BLaER1 (cell line): ENCODE measurements at regions not wholly inside any gene's neighbourhood (a gene's known extent, or its start where the extent isn't known, plus 50 kb on each side); places are given as distances from the start of the nearest gene placed in this dataset.
"Not testable (repeated sequence)": the region's sequence is repeated elsewhere in the genome, so short reads cannot be mapped to it uniquely, and the experiment has no call there.

Experiments used
- H3K27ac ChIP-seq: shearing (Covaris generic); formaldehyde crosslinking; 2 replicates; pipeline ENCODE4 v1.8.1; 2022
- H3K27me3 ChIP-seq: shearing (Covaris generic); formaldehyde crosslinking; 2 replicates; pipeline ENCODE4 v1.8.1; 2022
- H3K36me3 ChIP-seq: shearing (Covaris generic); formaldehyde crosslinking; 2 replicates; pipeline ENCODE4 v1.8.1; 2022
- H3K4me1 ChIP-seq: shearing (Covaris generic); formaldehyde crosslinking; 2 replicates; pipeline ENCODE4 v1.8.1; 2022
- H3K4me2 ChIP-seq: shearing (Covaris generic); formaldehyde crosslinking; 2 replicates; pipeline ENCODE4 v1.8.1; 2022
- H3K4me3 ChIP-seq: shearing (Covaris generic); formaldehyde crosslinking; 2 replicates; pipeline ENCODE4 v1.8.1; 2022
- H3K9ac ChIP-seq: shearing (Covaris generic); formaldehyde crosslinking; 2 replicates; pipeline ENCODE4 v1.8.1; 2022
- H3K9me3 ChIP-seq: shearing (Covaris generic); formaldehyde crosslinking; 2 replicates; pipeline ENCODE4 v1.8.1; 2022
- H4K20me1 ChIP-seq: shearing (Covaris generic); formaldehyde crosslinking; 2 replicates; pipeline ENCODE4 v1.8.1; 2022
- Cebpa-rat ChIP-seq: shearing (Covaris generic); IDR thresholded peaks from 2 replicates; pipeline ENCODE4 v1.8.1; 2022

DNA sequence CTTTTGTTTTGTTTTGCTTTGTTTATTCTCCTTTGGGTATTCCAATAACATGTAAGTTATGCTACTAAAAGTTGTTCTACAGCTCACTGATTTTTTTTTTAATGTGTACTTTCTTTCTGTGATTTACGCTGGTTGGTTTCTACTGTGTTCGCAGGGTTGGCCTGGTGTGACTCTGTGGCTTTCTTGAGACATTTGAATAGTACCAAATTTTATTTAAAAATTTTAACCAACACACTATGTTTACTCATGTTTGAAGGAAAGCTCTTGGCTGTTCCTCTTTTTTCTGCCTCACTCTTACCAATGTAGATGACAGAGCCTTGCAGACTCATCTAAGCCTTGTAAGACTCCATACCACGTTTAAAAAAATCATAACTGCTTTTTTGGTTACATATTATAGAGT, 1784.9 kb upstream of the DEFB115 start:
- H3K36me3 ChIP-seq, result no peaks in the 10 kb centered on the region
- H3K4me2 ChIP-seq, result no peak overlapping the region
- H3K27me3 ChIP-seq, result no peaks in the 10 kb centered on the region
- H4K20me1 ChIP-seq, result no peaks in the 10 kb centered on the region
- H3K9ac ChIP-seq, result no peak overlapping the region
- no peaks in the 10 kb centered on the region for H3K9me3 ChIP-seq
- no peak for TF ChIP-seq Cebpa-rat
- H3K4me3 ChIP-seq, result no peak overlapping the region
- no peak overlapping the region for H3K27ac ChIP-seq
- H3K4me1 ChIP-seq, result no peaks in the 10 kb centered on the region

DNA sequence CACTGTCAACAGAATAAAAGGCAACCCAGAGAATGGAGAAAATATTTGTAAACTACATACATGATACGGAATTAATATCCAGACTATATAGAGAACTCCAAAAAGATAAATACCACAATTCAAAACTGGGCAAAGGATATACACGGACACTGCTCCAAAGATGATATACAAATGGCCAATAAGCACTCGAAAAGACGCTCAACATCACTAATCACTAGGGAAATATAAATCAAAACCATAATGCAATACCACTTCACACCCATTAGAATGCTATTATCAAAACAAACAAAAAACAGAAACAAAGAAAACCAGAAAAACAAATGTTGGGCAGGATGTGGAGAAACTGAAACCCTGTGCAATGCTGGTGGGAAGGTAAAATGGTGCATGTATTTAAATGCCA, 1764.6 kb upstream of the DEFB115 start:
- H3K36me3 ChIP-seq, H3K9ac ChIP-seq, H3K4me2 ChIP-seq, H3K4me1 ChIP-seq, H3K27ac ChIP-seq, H3K27me3 ChIP-seq, H3K4me3 ChIP-seq, H4K20me1 ChIP-seq: not testable (repeated sequence)
- H3K9me3 ChIP-seq, result peaks cover 12% of the 10 kb centered on the region

DNA sequence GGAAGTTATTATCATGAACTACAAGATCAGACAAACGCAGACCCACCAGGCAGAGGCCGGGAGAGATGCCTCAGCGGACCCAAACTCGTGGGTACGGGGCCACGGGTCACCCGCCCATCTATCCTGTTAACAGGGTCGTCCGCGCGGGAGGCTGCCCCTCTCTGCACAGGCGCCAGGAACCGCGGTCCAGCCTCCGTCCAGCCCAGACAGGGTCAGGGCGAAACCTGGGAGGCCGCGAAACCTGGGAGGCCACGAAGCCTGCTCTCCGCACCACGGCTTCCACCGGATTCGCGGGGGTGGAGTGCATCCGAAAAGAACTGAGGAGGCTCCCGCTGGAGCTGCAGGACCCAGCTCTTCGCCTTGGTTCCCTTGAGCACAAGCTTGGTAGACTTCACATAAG, 1760.7 kb upstream of the DEFB115 start:
- H3K4me3 ChIP-seq, result not testable (repeated sequence)

DNA sequence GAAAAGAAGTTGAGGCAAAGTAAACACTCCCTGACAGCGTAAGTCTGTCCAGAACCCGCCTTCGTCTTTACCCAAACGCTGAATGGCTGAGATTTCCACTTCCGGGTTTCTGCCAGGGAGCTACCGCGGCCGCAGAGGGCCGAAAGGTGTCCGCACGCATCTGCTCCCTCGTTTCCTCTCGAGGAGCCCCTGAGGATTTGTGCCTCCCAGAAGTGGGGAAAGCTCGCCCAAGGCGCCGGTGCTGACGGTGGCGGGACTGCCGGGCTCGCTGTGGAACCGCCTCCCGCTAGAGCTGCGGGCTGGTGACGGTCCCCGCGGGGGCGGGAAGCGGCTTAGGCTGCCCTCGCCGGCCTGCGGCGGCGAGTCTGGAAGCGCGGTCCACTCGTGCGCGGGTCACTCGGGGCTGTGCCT, 1760.2 kb upstream of the DEFB115 start:
- no peak overlapping the region for H3K4me3 ChIP-seq
- H3K4me2 ChIP-seq, result no peak overlapping the region
- H3K27ac ChIP-seq, result no peak overlapping the region
- peaks cover 13% of the 10 kb centered on the region for H3K9me3 ChIP-seq
- no peak for TF ChIP-seq Cebpa-rat
- H3K36me3 ChIP-seq, result no peaks in the 10 kb centered on the region
- H3K4me1 ChIP-seq, result no peaks in the 10 kb centered on the region
- no peak overlapping the region for H3K9ac ChIP-seq
- H4K20me1 ChIP-seq, result no peaks in the 10 kb centered on the region
- no peaks in the 10 kb centered on the region for H3K27me3 ChIP-seq

More for the DNA sequence above, 1760.7 kb upstream of the DEFB115 start:
- peaks cover 13% of the 10 kb centered on the region for H3K9me3 ChIP-seq
- H3K36me3 ChIP-seq, H4K20me1 ChIP-seq, H3K27ac ChIP-seq, H3K9ac ChIP-seq, H3K4me1 ChIP-seq, H3K27me3 ChIP-seq, H3K4me2 ChIP-seq: not testable (repeated sequence)

DNA sequence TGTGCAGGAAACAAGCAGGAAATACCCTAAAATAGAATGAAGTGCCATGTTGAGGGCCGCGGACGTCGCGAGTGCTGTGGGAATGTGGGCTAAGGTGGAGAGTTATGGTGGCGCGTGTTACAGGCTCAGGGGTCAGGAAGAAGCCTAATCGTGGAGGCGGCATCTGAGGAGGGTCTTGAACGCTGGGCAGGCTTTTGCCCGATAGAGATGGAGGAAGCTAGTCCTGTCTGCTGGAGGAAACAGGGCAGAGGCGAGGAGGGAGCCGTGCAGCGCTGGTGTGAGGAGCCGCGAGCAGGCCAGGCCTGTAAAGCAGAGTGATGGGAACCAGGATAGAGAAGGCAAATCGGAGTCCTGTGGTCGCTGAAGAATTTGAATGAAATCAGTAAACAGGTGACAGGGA, 1759.8 kb upstream of the DEFB115 start:
- H3K4me1 ChIP-seq, H3K27ac ChIP-seq, H3K27me3 ChIP-seq, H3K4me3 ChIP-seq, H3K9ac ChIP-seq, H4K20me1 ChIP-seq, H3K4me2 ChIP-seq, H3K36me3 ChIP-seq: not testable (repeated sequence)
- H3K9me3 ChIP-seq, result peaks cover 13% of the 10 kb centered on the region

DNA sequence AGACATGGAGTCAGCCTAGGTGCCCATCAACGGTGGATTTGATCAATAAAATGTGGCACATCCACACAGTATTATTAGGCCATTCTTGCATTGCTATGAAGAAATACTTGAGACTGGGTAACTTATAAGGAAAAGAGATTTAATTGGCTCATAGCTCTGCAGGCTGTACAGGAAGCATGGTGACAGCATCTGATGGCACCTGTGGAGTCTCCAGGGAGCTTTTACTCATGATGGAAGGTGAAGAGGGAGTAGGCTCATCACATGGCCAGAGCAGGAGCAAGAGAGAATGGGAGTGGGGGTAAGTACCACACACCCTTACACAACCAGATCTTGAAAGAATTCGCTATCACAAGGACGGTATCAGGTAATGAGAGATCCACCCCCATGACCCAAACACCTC, 1756.7 kb upstream of the DEFB115 start:
- not testable (repeated sequence) for H3K27ac ChIP-seq, H3K4me3 ChIP-seq, H3K27me3 ChIP-seq, H3K36me3 ChIP-seq, H3K9ac ChIP-seq, H3K4me2 ChIP-seq, H4K20me1 ChIP-seq, H3K4me1 ChIP-seq
- H3K9me3 ChIP-seq, result peaks cover 10% of the 10 kb centered on the region

DNA sequence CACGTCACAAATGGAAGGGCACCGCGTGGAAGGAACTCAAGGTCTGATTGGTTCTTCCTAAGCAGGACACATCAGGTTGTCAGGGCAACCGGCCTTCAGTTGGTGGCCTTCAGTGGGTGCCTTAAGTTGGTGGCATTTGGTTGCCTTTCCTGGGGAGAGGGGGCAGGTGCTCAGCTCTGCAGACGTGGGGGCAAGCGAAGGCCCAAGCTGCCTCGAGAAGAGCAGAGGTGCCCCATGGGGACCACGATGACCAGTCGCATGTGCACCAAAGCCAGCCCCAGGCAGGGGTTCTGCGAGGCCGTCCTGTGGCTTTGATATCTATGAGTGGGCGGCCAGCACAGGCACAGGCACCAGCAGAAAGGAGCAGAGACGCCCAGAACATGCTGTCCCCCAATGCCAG, 1742.8 kb upstream of the DEFB115 start:
- H3K9me3 ChIP-seq, H3K27me3 ChIP-seq, H3K4me1 ChIP-seq, H3K9ac ChIP-seq, H3K36me3 ChIP-seq, H3K27ac ChIP-seq, H3K4me3 ChIP-seq, H4K20me1 ChIP-seq, H3K4me2 ChIP-seq: not testable (repeated sequence)

DNA sequence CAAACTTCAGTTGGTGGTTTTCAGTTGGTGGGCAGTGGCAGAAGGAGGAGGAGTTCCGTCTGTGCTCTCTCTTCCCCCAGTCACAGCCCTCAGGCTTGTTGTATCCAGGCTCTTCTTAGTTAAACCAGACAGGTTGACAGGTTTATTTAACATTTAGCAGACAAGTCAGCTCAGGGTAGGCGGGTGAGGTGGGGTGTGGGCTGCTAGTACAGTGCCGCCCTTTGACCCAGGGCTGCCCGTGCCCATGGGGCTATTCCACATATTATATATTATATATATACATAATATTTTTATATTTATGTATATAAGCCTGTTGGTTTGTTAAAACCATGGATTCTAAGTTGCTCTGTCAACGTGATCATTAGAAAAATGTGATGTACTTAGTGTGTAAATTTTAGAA, 1740.6 kb upstream of the DEFB115 start:
- not testable (repeated sequence) for H3K9me3 ChIP-seq, H3K9ac ChIP-seq, H3K4me3 ChIP-seq, H3K4me2 ChIP-seq, H3K27me3 ChIP-seq, H3K27ac ChIP-seq, H4K20me1 ChIP-seq, H3K4me1 ChIP-seq, H3K36me3 ChIP-seq

DNA sequence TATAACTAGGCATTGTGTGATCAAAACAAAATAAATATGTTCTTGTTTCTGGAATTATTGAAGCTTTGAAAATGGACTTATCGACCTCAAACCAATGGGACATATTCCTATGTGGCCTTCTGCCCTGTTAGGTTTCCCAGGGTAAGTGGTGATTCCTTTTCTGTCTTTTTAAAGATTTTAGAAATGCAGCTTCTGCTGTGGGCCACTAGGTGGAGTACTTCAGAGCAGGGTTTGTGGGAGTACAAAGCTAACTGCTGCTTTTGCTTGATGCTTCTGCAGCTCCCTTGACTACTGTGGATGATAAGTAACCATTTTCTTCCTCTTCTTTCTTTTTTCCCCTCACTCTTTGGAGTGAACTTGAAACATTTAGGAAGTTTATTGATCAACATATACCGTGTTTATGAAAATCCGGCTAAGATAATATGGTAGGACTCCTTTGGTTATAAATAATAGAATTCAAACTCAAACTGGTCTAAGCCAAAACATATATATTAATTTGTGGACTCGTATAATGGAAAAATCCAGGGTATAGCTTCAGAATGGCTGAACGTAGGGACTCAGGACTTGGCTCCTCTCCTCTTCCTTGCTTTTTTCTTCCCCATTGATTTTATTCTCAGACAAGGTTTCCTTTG, 1737.7 kb upstream of the DEFB115 start:
- H3K9ac ChIP-seq, H4K20me1 ChIP-seq, H3K27ac ChIP-seq, H3K27me3 ChIP-seq, H3K4me1 ChIP-seq, H3K36me3 ChIP-seq, H3K4me2 ChIP-seq, H3K4me3 ChIP-seq, H3K9me3 ChIP-seq: not testable (repeated sequence)

DNA sequence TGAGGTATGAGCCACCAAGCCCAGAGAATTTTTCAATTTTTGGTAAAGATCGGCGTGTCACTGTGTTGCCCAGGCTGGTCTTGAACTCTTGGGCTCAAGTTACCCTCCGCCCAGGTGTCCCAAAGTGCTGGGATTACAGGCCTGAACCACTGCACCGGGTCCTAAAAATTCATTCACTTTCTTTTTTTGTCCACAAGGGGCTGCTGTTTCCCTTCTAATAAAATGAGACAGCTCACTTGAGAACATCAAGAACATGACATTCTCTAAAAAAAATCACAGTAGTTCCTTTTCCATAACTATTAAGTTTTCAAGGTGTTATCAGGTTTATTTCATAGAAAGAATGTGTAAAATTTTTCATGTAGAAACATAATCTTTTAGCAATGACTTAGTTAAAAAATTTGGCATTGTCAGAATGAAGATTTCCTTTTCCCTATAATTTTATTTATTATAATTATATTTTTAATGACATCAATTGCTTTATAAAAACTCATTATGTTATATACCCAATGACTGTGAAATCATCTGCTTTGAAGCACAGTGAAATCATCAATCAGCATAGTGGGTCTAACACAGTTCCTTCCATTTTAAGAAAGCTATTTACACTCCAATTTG, 1723.8 kb upstream of the DEFB115 start:
- not testable (repeated sequence) for H3K36me3 ChIP-seq, H3K4me2 ChIP-seq, H3K27me3 ChIP-seq, H4K20me1 ChIP-seq, H3K4me3 ChIP-seq, H3K9me3 ChIP-seq, H3K27ac ChIP-seq, H3K4me1 ChIP-seq, H3K9ac ChIP-seq

DNA sequence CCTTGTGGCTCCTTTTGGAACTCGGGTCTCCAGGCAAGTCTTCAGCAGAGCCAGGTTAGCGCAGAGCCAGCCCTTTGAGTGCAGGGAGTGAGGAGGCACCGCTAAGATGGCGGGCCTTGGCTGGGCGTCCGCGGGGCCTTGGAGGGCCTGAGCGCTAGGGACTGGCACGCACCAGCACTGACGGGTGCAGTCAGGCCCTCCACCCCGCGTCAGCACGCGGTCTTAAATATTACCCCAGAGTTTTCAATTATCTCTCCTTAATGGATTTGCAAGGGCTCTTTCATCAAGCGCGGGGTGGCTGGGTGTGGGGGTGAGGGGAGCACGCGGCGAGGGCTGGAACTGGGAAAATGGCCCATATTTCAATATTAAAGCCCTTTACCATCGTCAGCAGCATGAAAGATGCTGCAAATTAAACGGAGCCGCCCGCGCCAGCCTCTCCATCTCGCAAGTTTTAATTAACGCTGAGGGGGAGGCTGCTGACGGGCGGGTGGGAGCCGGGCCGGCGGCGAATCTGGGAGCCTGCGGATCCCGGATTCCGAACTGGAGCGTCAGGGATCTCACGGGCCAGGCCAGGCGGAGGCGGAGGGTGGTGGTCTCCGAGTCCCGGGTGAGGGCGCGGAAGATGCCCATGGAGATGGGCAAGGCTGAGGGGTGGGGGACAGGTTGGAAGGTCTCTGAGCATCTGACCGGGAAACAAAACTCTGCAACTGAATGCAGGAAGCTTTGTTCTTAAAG, 1690.4 kb upstream of the DEFB115 start:
- not testable (repeated sequence) for H3K27me3 ChIP-seq, H3K4me1 ChIP-seq, H3K4me2 ChIP-seq, H3K36me3 ChIP-seq, H3K27ac ChIP-seq, H3K4me3 ChIP-seq, H3K9ac ChIP-seq, H3K9me3 ChIP-seq, H4K20me1 ChIP-seq

DNA sequence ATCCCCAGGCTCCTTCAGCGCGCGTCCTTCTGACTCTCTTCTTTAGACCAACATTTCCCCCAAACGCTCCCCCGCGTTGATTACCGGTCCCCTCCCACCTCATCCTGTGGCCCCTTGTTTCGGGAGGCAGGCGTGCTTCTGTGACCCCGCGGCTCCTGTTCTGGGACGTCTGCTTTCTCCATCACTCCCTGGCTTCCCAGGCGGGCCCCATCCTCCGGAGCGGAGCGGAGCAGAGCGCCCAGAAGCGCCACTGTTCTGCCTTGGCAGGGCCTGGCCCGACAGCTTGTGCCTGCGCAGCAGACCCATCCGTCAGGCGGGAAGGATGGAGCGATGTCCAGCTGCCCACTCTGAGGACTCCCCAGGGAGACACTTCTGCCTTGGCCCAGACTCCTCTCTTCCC, 1689.8 kb upstream of the DEFB115 start:
- not testable (repeated sequence) for H3K4me2 ChIP-seq, H3K4me3 ChIP-seq, H3K27ac ChIP-seq, H3K4me1 ChIP-seq, H3K9me3 ChIP-seq, H3K9ac ChIP-seq, H3K36me3 ChIP-seq, H3K27me3 ChIP-seq, H4K20me1 ChIP-seq

DNA sequence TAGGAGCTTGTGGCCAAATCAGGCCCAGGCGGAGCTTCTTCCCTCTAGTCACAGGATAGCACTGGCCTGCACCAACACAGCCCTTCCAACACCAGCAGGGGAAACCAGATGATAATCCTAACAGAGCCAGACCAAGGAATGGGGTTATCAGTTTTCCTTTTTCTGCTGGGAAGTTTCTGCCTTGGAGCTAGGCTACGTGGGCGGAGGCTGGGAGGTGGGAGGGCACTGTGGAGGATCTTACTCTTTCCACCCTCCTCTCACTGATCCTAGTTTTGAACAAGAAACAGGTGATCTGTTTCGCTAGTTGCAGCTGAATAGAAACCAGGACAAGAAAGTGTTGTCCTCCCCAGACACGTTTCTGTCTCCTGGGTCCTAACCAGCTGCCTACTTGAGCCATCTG, 1687.3 kb upstream of the DEFB115 start:
- not testable (repeated sequence) for H3K4me1 ChIP-seq, H3K9ac ChIP-seq, H3K4me3 ChIP-seq, H3K4me2 ChIP-seq, H3K27ac ChIP-seq, H3K9me3 ChIP-seq, H3K36me3 ChIP-seq, H4K20me1 ChIP-seq, H3K27me3 ChIP-seq

DNA sequence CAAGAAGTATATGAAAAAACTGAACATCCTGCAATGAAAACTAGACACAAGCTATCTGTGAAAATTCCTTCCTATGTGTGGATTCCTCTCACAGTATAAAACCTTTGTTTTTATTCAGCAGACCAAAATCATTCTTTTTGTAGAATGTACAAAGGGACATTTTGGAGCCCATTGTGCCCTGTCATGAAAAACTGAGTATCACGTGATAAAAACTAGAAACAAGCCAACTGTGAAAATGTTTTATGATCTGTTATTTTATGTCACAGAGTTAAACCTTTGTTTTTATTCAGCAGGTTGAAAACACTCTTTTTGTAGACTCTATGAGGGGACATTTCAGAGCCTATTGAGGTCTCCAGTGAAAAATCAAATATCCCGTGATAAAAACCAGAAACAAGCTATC, 1667.9 kb upstream of the DEFB115 start:
- H3K4me1 ChIP-seq, H3K4me3 ChIP-seq, H3K4me2 ChIP-seq, H3K9me3 ChIP-seq, H3K36me3 ChIP-seq, H4K20me1 ChIP-seq, H3K27ac ChIP-seq, H3K9ac ChIP-seq, H3K27me3 ChIP-seq: not testable (repeated sequence)

DNA sequence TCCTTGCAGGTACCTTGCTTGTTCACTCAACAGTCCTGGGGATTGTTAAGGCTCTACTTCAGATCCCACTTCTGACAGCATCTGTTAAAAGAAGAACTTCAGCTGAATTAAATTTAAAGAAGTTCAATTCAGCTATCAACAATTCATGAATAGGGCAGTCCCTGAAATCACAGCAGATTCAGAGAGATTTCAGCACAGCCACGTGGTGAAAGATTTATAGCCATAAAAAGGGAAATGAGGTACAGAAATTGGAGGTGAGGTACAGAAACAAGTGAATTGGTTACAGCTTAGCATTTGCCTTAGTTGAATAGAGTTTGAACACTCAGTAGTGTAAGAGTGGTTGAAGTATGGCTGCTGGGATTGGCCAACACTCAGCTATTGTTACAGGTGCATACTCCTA, 1653.3 kb upstream of the DEFB115 start:
- not testable (repeated sequence) for H3K27me3 ChIP-seq, H4K20me1 ChIP-seq, H3K27ac ChIP-seq, H3K4me3 ChIP-seq, H3K9me3 ChIP-seq, H3K4me1 ChIP-seq, H3K9ac ChIP-seq, H3K36me3 ChIP-seq, H3K4me2 ChIP-seq
